ENCODE measurements at regions not wholly inside any gene's neighbourhood (a gene's known extent, or its start where the extent isn't known, plus 50 kb on each side); places are given as distances from the start of the nearest gene placed in this dataset.
"Not testable (repeated sequence)": the region's sequence is repeated elsewhere in the genome, so short reads cannot be mapped to it uniquely, and the experiment has no call there.

- no peak for DNase-seq (ENCODE audit: low read depth)
Measured at GRCh38 chr1:80310703-80311245, 1304.2 kb upstream of the ADGRL4 start.

GRCh38 chr1:80305466-80305865 lies 1298.9 kb upstream of the ADGRL4 start:
- DNase-seq (ENCODE audit: low read depth) = no peak

- no peak for DNase-seq (ENCODE audit: low read depth)
Measured at GRCh38 chr1:80293818-80294217, 1287.3 kb upstream of the ADGRL4 start.

GRCh38 chr1:80288750-80289149 lies 1282.2 kb upstream of the ADGRL4 start:
- not testable (repeated sequence) for DNase-seq (ENCODE audit: low read depth)

DNA sequence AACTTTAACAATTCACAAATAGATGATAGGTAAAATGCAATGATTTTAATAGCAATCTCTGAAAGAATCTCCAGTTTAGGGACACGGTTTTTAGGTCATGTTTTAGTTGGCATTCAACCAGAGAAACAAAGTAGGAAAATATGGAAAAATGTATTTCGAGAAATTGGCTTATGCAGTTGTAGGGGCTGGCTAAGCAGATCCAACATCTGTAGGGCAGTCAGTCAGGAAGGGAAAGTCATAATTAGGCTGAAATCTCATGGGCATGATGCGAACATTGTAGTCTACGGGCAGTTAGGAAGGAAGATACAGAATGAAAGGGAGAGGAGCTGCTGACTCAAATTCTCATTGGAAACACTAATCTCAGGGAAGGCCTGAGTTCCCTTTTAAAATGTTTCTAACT lies 1276.0 kb upstream of the ADGRL4 start:
- DNase-seq (ENCODE audit: low read depth) = no peak

- no peak for DNase-seq (ENCODE audit: low read depth)
Measured at GRCh38 chr1:80278936-80279335, 1272.4 kb upstream of the ADGRL4 start.

- no peak for DNase-seq (ENCODE audit: low read depth)
Measured at GRCh38 chr1:80274256-80274655, 1267.7 kb upstream of the ADGRL4 start.

- DNase-seq (ENCODE audit: low read depth) = no peak
Measured at GRCh38 chr1:80272495-80272894, 1266.0 kb upstream of the ADGRL4 start.

DNA sequence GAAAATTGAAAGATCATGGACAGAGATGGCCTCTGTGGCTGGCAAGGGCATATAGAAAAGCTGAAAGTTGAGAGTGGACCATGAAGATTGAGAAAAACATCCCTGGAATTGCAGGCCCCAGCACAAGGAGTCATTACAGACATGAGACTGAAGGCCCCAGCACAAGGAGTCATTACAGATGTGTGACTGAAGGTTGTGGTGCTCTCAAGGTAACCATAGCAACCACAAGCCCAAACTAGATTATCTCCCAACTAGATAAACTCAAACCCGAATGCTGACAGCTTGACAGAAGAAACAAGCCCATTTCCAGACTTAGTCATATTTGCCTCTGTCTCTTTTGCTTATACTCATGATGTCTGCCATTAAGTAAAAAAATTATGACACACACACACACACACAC lies 1252.1 kb upstream of the ADGRL4 start:
- no peak for DNase-seq (ENCODE audit: low read depth)

DNA sequence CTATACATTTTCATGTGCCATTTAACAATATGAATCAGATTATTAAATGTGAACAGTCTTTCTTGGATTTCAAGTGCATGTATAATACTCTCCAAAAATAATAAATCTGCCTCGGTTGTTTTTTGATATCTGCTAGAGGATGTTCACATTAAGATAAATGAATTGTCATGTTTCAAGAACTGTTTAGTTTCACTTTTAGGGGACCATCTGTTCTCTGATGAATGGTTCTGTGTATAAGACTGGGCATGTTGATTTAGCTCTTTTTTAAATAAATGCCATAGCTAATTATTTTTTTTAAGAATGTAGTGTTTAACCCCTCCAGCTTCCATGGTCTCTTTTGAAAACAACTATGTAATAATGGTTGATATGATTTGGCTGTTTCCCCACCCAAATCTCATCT lies 1245.1 kb upstream of the ADGRL4 start:
- no peak for DNase-seq (ENCODE audit: low read depth)

- DNase-seq (ENCODE audit: low read depth) = no peak
Measured at GRCh38 chr1:80251171-80251570, 1244.6 kb upstream of the ADGRL4 start.

DNA sequence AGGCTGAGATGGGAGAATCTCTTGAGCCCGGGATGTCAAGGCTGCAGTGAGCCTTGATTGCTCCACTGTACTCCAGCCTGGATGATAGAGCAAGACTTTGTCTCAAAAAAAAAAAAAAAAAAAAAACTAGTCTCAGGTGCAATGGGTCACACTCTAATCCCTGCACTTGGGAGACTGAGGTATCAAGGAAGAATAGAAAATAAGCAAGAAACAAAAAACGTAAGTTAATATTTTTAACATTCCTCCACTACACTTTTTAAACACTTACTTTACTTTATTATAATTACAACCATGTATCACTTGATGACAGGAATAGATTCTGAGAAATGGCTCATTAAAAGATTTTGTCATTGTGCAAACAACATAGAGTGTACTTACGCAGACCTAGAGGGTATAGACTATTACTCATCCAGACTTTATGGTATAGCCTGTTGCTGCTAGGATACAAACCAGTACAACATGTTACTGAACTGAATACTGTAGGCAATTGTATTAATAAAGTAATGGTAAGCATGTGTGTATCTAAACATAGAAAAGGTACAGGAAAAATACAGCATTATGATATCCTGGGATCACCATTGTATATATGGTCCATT lies 1244.1 kb upstream of the ADGRL4 start:
- DNase-seq (ENCODE audit: low read depth) = no peak

- no peak for DNase-seq (ENCODE audit: low read depth)
Measured at GRCh38 chr1:80249699-80250098, 1243.2 kb upstream of the ADGRL4 start.

DNA sequence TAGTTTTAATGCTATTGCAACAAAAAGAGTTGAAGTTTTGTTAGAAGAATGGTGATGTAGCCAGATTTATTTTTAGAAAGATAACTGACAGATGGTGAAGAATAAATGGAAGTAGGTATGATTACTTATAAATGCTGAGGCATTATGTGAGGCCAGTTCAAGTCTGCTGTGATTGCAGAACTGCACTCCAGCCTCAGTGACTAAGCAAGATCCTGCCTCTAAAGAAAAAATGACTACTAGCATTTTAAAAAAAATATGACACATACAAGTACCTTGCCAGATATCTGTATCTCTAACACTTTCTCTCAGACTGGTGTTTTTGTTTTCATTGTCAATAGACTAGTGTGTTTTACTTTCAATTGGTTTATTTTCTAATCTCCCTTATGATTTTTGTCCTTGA lies 1242.4 kb upstream of the ADGRL4 start:
- no peak for DNase-seq (ENCODE audit: low read depth)

DNA sequence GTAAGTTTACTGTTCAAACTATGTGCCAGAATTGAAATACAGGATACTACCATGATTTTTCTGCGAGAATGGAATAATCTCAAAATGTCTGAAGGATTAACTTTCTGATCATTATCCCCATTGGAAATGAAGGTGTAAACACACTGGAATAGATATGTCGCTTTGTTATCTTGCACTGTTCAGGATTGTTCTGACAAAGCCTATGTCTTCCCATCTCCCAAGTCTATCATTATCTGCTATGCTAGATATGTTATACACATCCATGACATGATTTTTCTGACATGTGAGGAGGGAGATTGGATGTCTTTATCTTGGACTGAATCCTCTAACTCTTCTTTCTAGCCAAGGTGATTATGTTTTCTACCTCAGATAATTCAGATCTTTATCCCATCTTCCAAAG lies 1239.3 kb upstream of the ADGRL4 start:
- no peak for DNase-seq (ENCODE audit: low read depth)

DNA sequence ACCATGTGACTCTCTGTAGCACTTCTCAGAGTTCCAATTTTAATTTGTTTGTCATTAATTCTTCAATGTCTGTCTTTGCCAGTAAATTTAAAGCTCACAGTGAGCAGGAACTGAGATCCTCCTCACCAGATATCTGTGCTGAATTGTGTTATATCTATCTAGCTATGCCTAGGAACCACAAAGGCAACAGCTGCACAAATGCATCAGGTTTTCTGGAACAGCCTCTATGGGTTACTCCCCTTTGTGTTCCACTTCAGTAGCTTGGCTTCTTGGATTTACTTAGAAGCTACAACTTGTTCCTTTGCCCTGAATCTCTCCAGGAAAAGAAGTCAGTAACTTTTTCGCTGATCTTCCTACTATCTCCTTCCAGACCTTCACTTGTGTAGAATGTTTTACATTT lies 1237.8 kb upstream of the ADGRL4 start:
- DNase-seq (ENCODE audit: low read depth) = no peak

GRCh38 chr1:80241566-80241965 lies 1235.0 kb upstream of the ADGRL4 start:
- DNase-seq (ENCODE audit: low read depth) = no peak

DNA sequence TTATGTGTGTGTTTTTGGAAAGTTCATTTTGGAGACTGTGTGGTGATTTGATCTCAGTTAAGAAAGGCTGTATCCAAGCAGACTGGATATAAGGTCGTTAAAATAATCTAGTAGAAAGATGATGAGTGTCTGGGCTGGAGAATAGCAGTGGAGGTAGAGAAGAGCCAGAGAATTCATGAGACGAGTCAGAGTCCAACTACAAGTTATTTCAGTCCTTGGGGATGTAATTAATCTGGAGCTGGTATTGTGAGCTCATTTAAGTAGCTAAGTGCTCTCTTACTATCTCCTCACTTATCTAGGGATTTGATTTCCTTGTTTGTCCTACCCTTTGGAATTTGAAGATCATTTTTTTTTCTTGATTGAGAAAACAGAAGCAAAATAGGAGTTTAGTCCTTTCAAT lies 1219.0 kb upstream of the ADGRL4 start:
- DNase-seq (ENCODE audit: low read depth) = no peak

GRCh38 chr1:80221319-80221718 lies 1214.8 kb upstream of the ADGRL4 start:
- no peak for DNase-seq (ENCODE audit: low read depth)

GRCh38 chr1:80218112-80218511 lies 1211.6 kb upstream of the ADGRL4 start:
- peak; percentile 12 for DNase-seq (ENCODE audit: low read depth)

GRCh38 chr1:80217377-80217986 lies 1211.0 kb upstream of the ADGRL4 start:
- peak; percentile 12 for DNase-seq (ENCODE audit: low read depth)

DNA sequence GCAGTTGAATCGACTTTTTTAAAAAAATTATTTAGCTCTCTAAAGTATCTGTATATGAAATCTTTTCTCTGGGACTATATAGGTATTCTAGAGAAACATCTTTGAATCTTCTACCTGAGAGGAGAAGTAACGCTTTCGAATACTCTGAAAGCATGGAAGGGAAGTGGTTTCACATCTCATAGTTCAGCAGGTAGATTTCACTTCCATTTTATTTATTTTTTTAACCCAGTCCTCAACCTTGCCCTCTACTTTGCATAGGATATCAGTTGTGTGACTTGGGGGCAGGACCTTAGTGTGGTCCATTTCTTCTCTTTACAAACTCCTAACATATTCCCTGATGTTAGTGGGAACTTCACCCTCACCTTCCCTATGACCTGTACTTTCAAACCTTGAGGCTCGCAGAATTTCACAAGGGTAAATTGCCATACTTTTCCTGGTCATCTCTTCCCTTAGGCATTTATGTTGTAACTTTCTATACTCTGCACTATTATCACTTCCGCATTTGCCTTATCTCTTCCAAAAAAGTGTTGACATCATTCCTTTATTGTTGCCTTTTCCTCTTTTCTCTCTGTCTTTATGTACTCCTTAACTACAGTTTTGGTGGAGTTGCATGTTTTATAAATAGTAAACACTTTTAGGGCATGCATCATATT lies 1208.5 kb upstream of the ADGRL4 start:
- DNase-seq (ENCODE audit: low read depth) = no peak

DNA sequence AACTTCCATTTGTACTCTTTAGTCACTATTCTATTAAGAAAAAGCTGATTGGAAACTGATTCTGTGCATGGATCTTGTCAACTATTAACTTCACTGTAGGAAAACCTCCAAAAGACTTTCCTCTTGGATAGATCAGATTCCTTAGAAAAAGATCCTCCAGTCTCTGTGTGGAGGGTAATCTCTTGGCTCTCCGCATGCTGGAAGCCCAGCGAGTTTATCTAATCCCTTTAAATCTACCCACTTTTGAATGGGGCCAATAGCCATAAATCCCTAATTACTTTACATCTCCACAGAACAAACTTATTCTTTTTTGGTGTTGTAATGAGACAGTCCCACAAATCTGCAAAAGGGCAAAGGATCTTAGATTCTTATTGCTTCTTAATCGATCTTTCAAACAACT lies 1206.4 kb upstream of the ADGRL4 start:
- DNase-seq (ENCODE audit: low read depth) = no peak
